ENCODE measurements at regions not wholly inside any gene's neighbourhood (a gene's known extent, or its start where the extent isn't known, plus 50 kb on each side); places are given as distances from the start of the nearest gene placed in this dataset.

DNA sequence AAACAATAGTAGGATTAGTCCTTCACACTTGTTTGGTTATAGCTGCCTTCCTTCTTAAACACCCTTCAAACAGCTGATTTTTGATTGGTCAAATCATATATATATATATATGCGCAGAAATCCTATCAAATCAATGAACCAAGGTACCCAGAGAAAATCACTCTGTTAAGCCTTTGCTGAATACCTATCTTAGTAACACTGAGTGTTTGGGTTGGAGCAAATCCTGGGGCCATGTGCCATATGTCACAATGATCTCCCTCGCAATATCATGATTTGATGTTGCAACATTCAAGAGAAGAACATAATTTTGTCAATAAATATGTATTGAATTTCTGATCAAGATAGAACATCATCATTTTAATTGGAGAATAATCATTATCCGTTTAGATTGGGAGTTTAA lies 795.6 kb downstream of the REEP3 start:
- no peaks in the 10 kb centered on the region for H3K27me3 Mint-ChIP-seq (ENCODE audit: unreplicated experiment)
- no peak overlapping the region for H3K4me3 Mint-ChIP-seq (ENCODE audit: low read depth, unreplicated experiment)
- H3K27ac Mint-ChIP-seq (ENCODE audit: unreplicated experiment) = no peak overlapping the region
- no peaks in the 10 kb centered on the region for H3K36me3 Mint-ChIP-seq (ENCODE audit: insufficient read depth, unreplicated experiment)
- CTCF ChIA-PET = no interaction called here
- no peak for TF ChIP-seq CTCF (IDR thresholded peaks at IDR 0.05; ENCODE audit: unreplicated experiment)
- no peaks in the 10 kb centered on the region for H3K9me3 Mint-ChIP-seq (ENCODE audit: low read depth, unreplicated experiment)
- no TSS peak for BruUV-seq (replicated peaks)
- no peaks in the 10 kb centered on the region for H3K4me1 Mint-ChIP-seq (ENCODE audit: low read depth, unreplicated experiment)
- DNase-seq = no peak
- intact Hi-C loops (cut with micrococcal nuclease; ENCODE audit: unreplicated experiment) = no loop called here

- H3K4me3 Mint-ChIP-seq (ENCODE audit: low read depth, unreplicated experiment) = no peak overlapping the region
- intact Hi-C loops (cut with micrococcal nuclease; ENCODE audit: unreplicated experiment) = no loop called here
- BruUV-seq (replicated peaks) = no TSS peak
- H3K4me1 Mint-ChIP-seq (ENCODE audit: low read depth, unreplicated experiment) = no peaks in the 10 kb centered on the region
- no peak overlapping the region for H3K27ac Mint-ChIP-seq (ENCODE audit: unreplicated experiment)
- TF ChIP-seq CTCF (IDR thresholded peaks at IDR 0.05; ENCODE audit: unreplicated experiment) = no peak
- no peaks in the 10 kb centered on the region for H3K27me3 Mint-ChIP-seq (ENCODE audit: unreplicated experiment)
- DNase-seq = no peak
- H3K36me3 Mint-ChIP-seq (ENCODE audit: insufficient read depth, unreplicated experiment) = no peaks in the 10 kb centered on the region
- CTCF ChIA-PET = interaction anchor here (0.6 kb wide), 1 partner anchor 414 kb away, joined by 3 read pairs; no protein-coding TSS in a partner anchor
- no peaks in the 10 kb centered on the region for H3K9me3 Mint-ChIP-seq (ENCODE audit: low read depth, unreplicated experiment)
These were observed 799.2 kb downstream of the REEP3 start for GRCh38 chr10:64320448-64320847.

- CTCF ChIA-PET = no interaction called here
- no peaks in the 10 kb centered on the region for H3K36me3 Mint-ChIP-seq (ENCODE audit: insufficient read depth, unreplicated experiment)
- H3K4me1 Mint-ChIP-seq (ENCODE audit: low read depth, unreplicated experiment) = no peaks in the 10 kb centered on the region
- no peaks in the 10 kb centered on the region for H3K27me3 Mint-ChIP-seq (ENCODE audit: unreplicated experiment)
- BruUV-seq (replicated peaks) = no TSS peak
- DNase-seq = no peak
- H3K27ac Mint-ChIP-seq (ENCODE audit: unreplicated experiment) = no peak overlapping the region
- intact Hi-C loops (cut with micrococcal nuclease; ENCODE audit: unreplicated experiment) = no loop called here
- H3K4me3 Mint-ChIP-seq (ENCODE audit: low read depth, unreplicated experiment) = no peak overlapping the region
- peaks cover 7% of the 10 kb centered on the region for H3K9me3 Mint-ChIP-seq (ENCODE audit: low read depth, unreplicated experiment)
- no peak for TF ChIP-seq CTCF (IDR thresholded peaks at IDR 0.05; ENCODE audit: unreplicated experiment)
These were observed 808.3 kb downstream of the REEP3 start for GRCh38 chr10:64329510-64329909.

- H3K4me3 Mint-ChIP-seq (ENCODE audit: low read depth, unreplicated experiment) = no peak overlapping the region
- TF ChIP-seq CTCF (IDR thresholded peaks at IDR 0.05; ENCODE audit: unreplicated experiment) = no peak
- intact Hi-C loops (cut with micrococcal nuclease; ENCODE audit: unreplicated experiment) = no loop called here
- no peaks in the 10 kb centered on the region for H3K27me3 Mint-ChIP-seq (ENCODE audit: unreplicated experiment)
- DNase-seq = no peak
- no peaks in the 10 kb centered on the region for H3K36me3 Mint-ChIP-seq (ENCODE audit: insufficient read depth, unreplicated experiment)
- peaks cover 3% of the 10 kb centered on the region for H3K9me3 Mint-ChIP-seq (ENCODE audit: low read depth, unreplicated experiment)
- no peaks in the 10 kb centered on the region for H3K4me1 Mint-ChIP-seq (ENCODE audit: low read depth, unreplicated experiment)
- H3K27ac Mint-ChIP-seq (ENCODE audit: unreplicated experiment) = no peak overlapping the region
- BruUV-seq (replicated peaks) = no TSS peak
- CTCF ChIA-PET = interaction anchor here (1.6 kb wide), 1 partner anchor 9 kb away, joined by 3 read pairs; no protein-coding TSS in a partner anchor
These were observed 811.4 kb downstream of the REEP3 start for GRCh38 chr10:64332551-64332950.
